ENCODE measurements at regions not wholly inside any gene's neighbourhood (a gene's known extent, or its start where the extent isn't known, plus 50 kb on each side); places are given as distances from the start of the nearest gene placed in this dataset.

DNA sequence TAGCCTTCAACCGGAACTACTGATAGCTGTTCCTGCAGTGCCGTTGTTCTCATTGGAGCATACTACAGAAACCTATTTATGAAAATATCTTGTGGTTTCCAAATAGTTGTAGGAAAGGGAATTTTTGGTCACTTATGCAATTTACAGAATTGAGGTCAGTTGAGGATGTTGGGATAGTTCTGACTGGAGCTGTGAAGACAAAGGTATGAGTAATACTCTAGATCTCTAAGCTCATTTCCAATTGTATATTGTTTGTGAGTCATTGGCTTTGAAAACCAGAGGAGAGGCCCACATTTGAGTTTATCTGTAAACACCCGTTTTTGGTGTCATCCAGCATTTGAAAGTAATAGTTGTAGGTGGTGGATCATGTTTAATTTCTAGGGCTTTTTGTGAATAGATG is 561.3 kb upstream of the WWC1 start:
- TF ChIP-seq, protein P1, sequence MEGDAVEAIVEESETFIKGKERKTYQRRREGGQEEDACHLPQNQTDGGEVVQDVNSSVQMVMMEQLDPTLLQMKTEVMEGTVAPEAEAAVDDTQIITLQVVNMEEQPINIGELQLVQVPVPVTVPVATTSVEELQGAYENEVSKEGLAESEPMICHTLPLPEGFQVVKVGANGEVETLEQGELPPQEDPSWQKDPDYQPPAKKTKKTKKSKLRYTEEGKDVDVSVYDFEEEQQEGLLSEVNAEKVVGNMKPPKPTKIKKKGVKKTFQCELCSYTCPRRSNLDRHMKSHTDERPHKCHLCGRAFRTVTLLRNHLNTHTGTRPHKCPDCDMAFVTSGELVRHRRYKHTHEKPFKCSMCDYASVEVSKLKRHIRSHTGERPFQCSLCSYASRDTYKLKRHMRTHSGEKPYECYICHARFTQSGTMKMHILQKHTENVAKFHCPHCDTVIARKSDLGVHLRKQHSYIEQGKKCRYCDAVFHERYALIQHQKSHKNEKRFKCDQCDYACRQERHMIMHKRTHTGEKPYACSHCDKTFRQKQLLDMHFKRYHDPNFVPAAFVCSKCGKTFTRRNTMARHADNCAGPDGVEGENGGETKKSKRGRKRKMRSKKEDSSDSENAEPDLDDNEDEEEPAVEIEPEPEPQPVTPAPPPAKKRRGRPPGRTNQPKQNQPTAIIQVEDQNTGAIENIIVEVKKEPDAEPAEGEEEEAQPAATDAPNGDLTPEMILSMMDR (optimal IDR thresholded peaks at IDR 0.05 in 1 of 3, IDR thresholded peaks at IDR 0.05 in 1 of 3, conservative IDR thresholded peaks at IDR 0.05 in 1 of 3; ENCODE audit: extremely low read depth in 1 of 3, insufficient read depth in 2 of 3, low read length in 3 of 3), result no peak
- TF ChIP-seq EZH2 (IDR thresholded peaks at IDR 0.05; ENCODE audit: low read length), result no peak

Data from keratinocyte (primary cell).